H9 (cell line): ENCODE measurements at regions not wholly inside any gene's neighbourhood (a gene's known extent, or its start where the extent isn't known, plus 50 kb on each side); places are given as distances from the start of the nearest gene placed in this dataset.
"Not testable (repeated sequence)": the region's sequence is repeated elsewhere in the genome, so short reads cannot be mapped to it uniquely, and the experiment has no call there.

ENCODE experiments used
- DNase-seq: peaks from one replicate; pipeline ENCODE4 v3.0.0-alpha.2; 2017
- H2AFZ ChIP-seq: one replicate; pipeline ENCODE4 v1.6.1; 2013; ENCODE audit warnings: mild to moderate bottlenecking, low read length, control low read depth, moderate library complexity
- H2AK5ac ChIP-seq: 2 replicates; pipeline ENCODE4 v1.6.1; 2013; ENCODE audit warnings: low read length, control low read depth, mixed read lengths; ENCODE audit not compliant: insufficient read length
- H2BK120ac ChIP-seq: one replicate; pipeline ENCODE4 v1.6.1; 2013; ENCODE audit warnings: low read depth, mild to moderate bottlenecking, low read length, control low read depth, inconsistent platforms; ENCODE audit not compliant: poor library complexity, severe bottlenecking
- H2BK12ac ChIP-seq: 2 replicates; pipeline ENCODE4 v1.6.1; 2013; ENCODE audit warnings: low read length, control low read depth, mixed read lengths, low read depth; ENCODE audit not compliant: insufficient read length
- H2BK15ac ChIP-seq: 2 replicates; pipeline ENCODE4 v1.6.1; 2013; ENCODE audit warnings: low read depth, low read length, control low read depth
- H2BK20ac ChIP-seq: one replicate; pipeline ENCODE4 v1.6.1; 2013; ENCODE audit warnings: low read depth, mild to moderate bottlenecking, low read length, control low read depth, inconsistent platforms; ENCODE audit not compliant: poor library complexity, severe bottlenecking
- H2BK5ac ChIP-seq: 2 replicates; pipeline ENCODE4 v1.6.1; 2013; ENCODE audit warnings: low read length, control low read depth, mixed read lengths; ENCODE audit not compliant: insufficient read length
- H3K14ac ChIP-seq: 2 replicates; pipeline ENCODE4 v1.6.1; 2013; ENCODE audit warnings: low read length, control low read depth; ENCODE audit not compliant: insufficient read depth
- H3K18ac ChIP-seq: 2 replicates; pipeline ENCODE4 v1.6.1; 2013; ENCODE audit warnings: low read depth, mild to moderate bottlenecking, mixed read lengths, low read length, control low read depth; ENCODE audit not compliant: insufficient read length
- H3K23ac ChIP-seq: 2 replicates; pipeline ENCODE4 v1.6.1; 2013; ENCODE audit warnings: low read length, control low read depth, mixed read lengths, low read depth; ENCODE audit not compliant: insufficient read length
- H3K23me2 ChIP-seq: 2 replicates; pipeline ENCODE4 v1.6.1; 2013; ENCODE audit warnings: low read depth, mild to moderate bottlenecking, mixed read lengths, low read length, control low read depth; ENCODE audit not compliant: insufficient read length, poor library complexity, severe bottlenecking
- H3K27ac ChIP-seq: 2 replicates; pipeline ENCODE4 v1.5.1; 2013; ENCODE audit warnings: low read length, control low read depth, mixed read lengths, low read depth; ENCODE audit not compliant: insufficient read length
- H3K27me3 ChIP-seq: 2 replicates; pipeline ENCODE4 v1.6.1; 2013; ENCODE audit warnings: low read length, control low read depth, inconsistent platforms; ENCODE audit not compliant: insufficient read depth
- H3K4ac ChIP-seq: 2 replicates; pipeline ENCODE4 v1.6.1; 2013; ENCODE audit warnings: low read depth, mild to moderate bottlenecking, control low read depth, inconsistent platforms, low read length, moderate library complexity
- H3K4me1 ChIP-seq: 2 replicates; pipeline ENCODE4 v1.6.1; 2013; ENCODE audit warnings: low read length, control low read depth, inconsistent platforms; ENCODE audit not compliant: insufficient read depth
- H3K4me2 ChIP-seq: 2 replicates; pipeline ENCODE4 v1.6.1; 2013; ENCODE audit warnings: low read length, control low read depth, mixed read lengths; ENCODE audit not compliant: insufficient read length, insufficient read depth
- H3K56ac ChIP-seq: 2 replicates; pipeline ENCODE4 v1.6.1; 2013; ENCODE audit warnings: low read depth, mild to moderate bottlenecking, mixed read lengths, low read length, control low read depth; ENCODE audit not compliant: insufficient read length
- H3K79me1 ChIP-seq: 2 replicates; pipeline ENCODE4 v1.6.1; 2013; ENCODE audit warnings: low read depth, mild to moderate bottlenecking, moderate library complexity, low read length, control low read depth, inconsistent platforms; ENCODE audit not compliant: insufficient read depth, poor library complexity, severe bottlenecking
- H3K79me2 ChIP-seq: 2 replicates; pipeline ENCODE4 v1.6.1; 2013; ENCODE audit warnings: low read length, control low read depth, inconsistent platforms; ENCODE audit not compliant: insufficient read depth
- H3K9ac ChIP-seq: 2 replicates; pipeline ENCODE4 v1.6.1; 2013; ENCODE audit warnings: low read length, control low read depth, mixed read lengths; ENCODE audit not compliant: insufficient read length; ENCODE audit errors: extremely low read depth
- H3K9me3 ChIP-seq: one replicate; pipeline ENCODE4 v1.6.1; 2013; ENCODE audit warnings: low read depth, low read length, inconsistent platforms; ENCODE audit not compliant: control insufficient read depth
- H3T11ph ChIP-seq: one replicate; pipeline ENCODE4 v1.6.1; 2013; ENCODE audit warnings: mild to moderate bottlenecking, low read length, control low read depth, inconsistent platforms
- H4K20me1 ChIP-seq: one replicate; pipeline ENCODE4 v1.6.1; 2013; ENCODE audit not compliant: control insufficient read depth, insufficient read length, insufficient read depth
- H4K5ac ChIP-seq: 2 replicates; pipeline ENCODE4 v1.6.1; 2013; ENCODE audit warnings: low read depth, mild to moderate bottlenecking, mixed read lengths, low read length, control low read depth; ENCODE audit not compliant: insufficient read length
- H4K8ac ChIP-seq: replicated peaks from 2 replicates; pipeline ENCODE4 v1.6.1; 2013; ENCODE audit warnings: low read length, control low read depth, mixed read lengths, low read depth; ENCODE audit not compliant: insufficient read length
- H4K91ac ChIP-seq: 2 replicates; pipeline ENCODE4 v1.6.1; 2013; ENCODE audit warnings: low read depth, mild to moderate bottlenecking, moderate library complexity, mixed read lengths, low read length, control low read depth; ENCODE audit not compliant: insufficient read length
- H3K27ac Mint-ChIP-seq, 3 experiments: 2 replicates in 2 of 3; 3 replicates in 1 of 3; pipeline ENCODE4 v1.8.0; 2020 to 2021; ENCODE audit warnings: mixed read lengths in 3 of 3, mild to moderate bottlenecking in 1 of 3, moderate library complexity in 1 of 3
- H3K27me3 Mint-ChIP-seq: 2 replicates; pipeline ENCODE4 v1.8.0; 2021; ENCODE audit warnings: low read depth, mild to moderate bottlenecking, moderate library complexity, mixed read lengths
- H3K36me3 Mint-ChIP-seq, 3 experiments: 2 replicates in 2 of 3; 3 replicates in 1 of 3; pipeline ENCODE4 v1.8.0; 2020 to 2021; ENCODE audit warnings: low read depth in 3 of 3, mixed read lengths in 3 of 3; ENCODE audit not compliant: insufficient read depth in 1 of 3
- H3K4me1 Mint-ChIP-seq, 2 experiments: 2 replicates each; pipeline ENCODE4 v1.8.0; 2020; ENCODE audit warnings: mixed read lengths in 2 of 2
- H3K4me3 Mint-ChIP-seq, 2 experiments: 2 replicates in 1 of 2; 3 replicates in 1 of 2; pipeline ENCODE4 v1.8.0; 2020 to 2021; ENCODE audit warnings: mild to moderate bottlenecking in 2 of 2, mixed read lengths in 2 of 2, moderate library complexity in 1 of 2
- H3K9me3 Mint-ChIP-seq, 2 experiments: 2 replicates in 1 of 2; 3 replicates in 1 of 2; pipeline ENCODE4 v1.8.0; 2020; ENCODE audit warnings: mild to moderate bottlenecking in 2 of 2, mixed read lengths in 2 of 2, moderate library complexity in 1 of 2
- CTCF ChIP-seq: fragments of 200-600 bp; sonication (generic); conservative IDR thresholded peaks from 3 replicates; pipeline ENCODE4 v1.8.0; 2021; ENCODE audit warnings: antibody characterized with exemption, mild to moderate bottlenecking
- WGBS: extraction: QIAGEN DNeasy Blood & Tissue Kit; methylation state at CpG from one replicate; pipeline ENCODE4 v1.1.7; 2013; ENCODE audit warnings: missing lambda C conversion rate, low lambda C conversion rate, mixed read lengths; ENCODE audit not compliant: insufficient read length; ENCODE audit errors: extremely low coverage; 5-methylcytosine and 5-hydroxymethylcytosine counted together

GRCh38 chr1:65650682-65651081, 142.0 kb upstream of the PDE4B start:
- H3K18ac ChIP-seq = no peak overlapping the region
- no peak overlapping the region for H4K8ac ChIP-seq
- no peak overlapping the region for H3K4ac ChIP-seq
- no peaks in the 10 kb centered on the region for H3K79me2 ChIP-seq
- peaks cover 29% of the 10 kb centered on the region for H3K27me3 Mint-ChIP-seq
- no peaks in the 10 kb centered on the region for H3K27me3 ChIP-seq
- H3K9ac ChIP-seq = no peak overlapping the region
- H2BK20ac ChIP-seq = no peak overlapping the region
- H4K5ac ChIP-seq = no peak overlapping the region
- no peak overlapping the region for H3T11ph ChIP-seq
- DNase-seq = no peak
- H3K79me1 ChIP-seq = no peaks in the 10 kb centered on the region
- no peak overlapping the region for H2AFZ ChIP-seq
- H3K56ac ChIP-seq = no peak overlapping the region
- H3K4me2 ChIP-seq = no peak overlapping the region
- H2BK12ac ChIP-seq = no peak overlapping the region
- no peak overlapping the region for H3K14ac ChIP-seq
- TF ChIP-seq CTCF = no peak
- no peak overlapping the region for H2AK5ac ChIP-seq
- H3K4me3 Mint-ChIP-seq = no peak overlapping the region
- peaks cover 38 to 42% of the 10 kb centered on the region in 2 experiments for H3K9me3 Mint-ChIP-seq
- no peaks in the 10 kb centered on the region for H4K20me1 ChIP-seq
- WGBS = no CpG with 5 or more reads among the region's 1 CpG
- no peak overlapping the region for H3K27ac ChIP-seq
- H3K36me3 Mint-ChIP-seq = peaks cover 11 to 22% (median 14%) of the 10 kb centered on the region in 3 experiments
- H3K9me3 ChIP-seq = no peaks in the 10 kb centered on the region
- no peaks in the 10 kb centered on the region for H3K23me2 ChIP-seq
- no peak overlapping the region for H3K23ac ChIP-seq
- no peaks in the 10 kb centered on the region for H3K4me1 ChIP-seq
- no peak overlapping the region for H4K91ac ChIP-seq
- no peak overlapping the region for H2BK120ac ChIP-seq
- no peak overlapping the region for H2BK15ac ChIP-seq
- H3K4me1 Mint-ChIP-seq = no peaks in the 10 kb centered on the region
- no peak overlapping the region for H2BK5ac ChIP-seq
- no peak overlapping the region for H3K27ac Mint-ChIP-seq

GRCh38 chr1:65654526-65654925, 138.2 kb upstream of the PDE4B start:
- H3K27me3 ChIP-seq = not testable (repeated sequence)

More at GRCh38 chr1:65654526-65654925, 138.2 kb upstream of the PDE4B start:
- H2BK12ac ChIP-seq, H3K9me3 Mint-ChIP-seq, H2BK15ac ChIP-seq, H4K5ac ChIP-seq, H3K18ac ChIP-seq, H3K9me3 ChIP-seq, H3K27ac ChIP-seq, H3K56ac ChIP-seq, H3K9ac ChIP-seq, H3K36me3 Mint-ChIP-seq, H3K4me1 Mint-ChIP-seq, H3K4me3 Mint-ChIP-seq, H3K23me2 ChIP-seq, H3K4me1 ChIP-seq, H2BK20ac ChIP-seq, H3K23ac ChIP-seq, H3T11ph ChIP-seq, H2BK120ac ChIP-seq, H2AFZ ChIP-seq, H2AK5ac ChIP-seq, H3K79me1 ChIP-seq, H3K79me2 ChIP-seq, H2BK5ac ChIP-seq, H4K8ac ChIP-seq, H3K4me2 ChIP-seq, H3K4ac ChIP-seq, DNase-seq, H3K27ac Mint-ChIP-seq, H4K20me1 ChIP-seq, H4K91ac ChIP-seq, H3K14ac ChIP-seq: not testable (repeated sequence)
- peaks cover 27% of the 10 kb centered on the region for H3K27me3 Mint-ChIP-seq
- WGBS = no CpG with 5 or more reads among the region's 2 CpGs
